ENCODE measurements at regions not wholly inside any gene's neighbourhood (a gene's known extent, or its start where the extent isn't known, plus 50 kb on each side); places are given as distances from the start of the nearest gene placed in this dataset.

DNA sequence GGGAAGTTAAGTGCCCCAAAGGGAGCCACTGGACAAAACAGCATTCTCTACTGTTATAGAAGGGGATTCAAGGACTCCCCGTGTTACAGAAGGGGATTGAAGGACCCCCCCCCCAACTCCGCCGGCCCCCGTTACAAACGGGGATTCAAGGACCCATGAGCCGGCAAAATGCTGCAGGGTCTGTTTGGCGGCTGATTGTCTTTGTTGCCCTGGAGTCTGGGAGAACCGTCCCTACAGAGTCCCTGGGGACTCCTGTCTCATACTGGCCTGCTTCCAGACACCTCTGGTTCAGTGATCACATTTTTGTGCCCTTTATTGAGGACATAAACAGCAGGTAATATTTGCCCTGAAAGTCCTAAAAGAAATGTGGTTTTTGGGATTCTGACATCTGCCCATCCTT is 96.4 kb downstream of the SYF2 start:
- TF ChIP-seq NFE2L2 (IDR thresholded peaks at IDR 0.05; ENCODE audit: low read depth, low read length) (no peak), MAFK (IDR thresholded peaks at IDR 0.05; ENCODE audit: low read depth, low read length) (no peak), CEBPB (IDR thresholded peaks at IDR 0.05; ENCODE audit: low read depth, low read length) (no peak), CHD1 (IDR thresholded peaks at IDR 0.05; ENCODE audit: low read depth, low read length) (no peak), SMC3 (IDR thresholded peaks at IDR 0.05; ENCODE audit: low read depth, low read length) (no peak), RFX5 (IDR thresholded peaks at IDR 0.05; ENCODE audit: low read depth, low read length) (no peak), RCOR1 (IDR thresholded peaks at IDR 0.05; ENCODE audit: insufficient replicate concordance, low read length) (no peak), FOS (IDR thresholded peaks at IDR 0.05; ENCODE audit: low read depth, low read length) (no peak), MXI1 (IDR thresholded peaks at IDR 0.05; ENCODE audit: borderline replicate concordance, low read depth, low read length) (no peak), RAD21 (IDR thresholded peaks at IDR 0.05; ENCODE audit: low read length) (no peak), MAZ (IDR thresholded peaks at IDR 0.05; ENCODE audit: borderline replicate concordance, low read depth, low read length) (no peak), BHLHE40 (IDR thresholded peaks at IDR 0.05; ENCODE audit: low read depth, low read length) (no peak), POLR2A (IDR thresholded peaks at IDR 0.05; ENCODE audit: low read depth, low read length) (no peak)
- TF ChIP-seq, protein P1, sequence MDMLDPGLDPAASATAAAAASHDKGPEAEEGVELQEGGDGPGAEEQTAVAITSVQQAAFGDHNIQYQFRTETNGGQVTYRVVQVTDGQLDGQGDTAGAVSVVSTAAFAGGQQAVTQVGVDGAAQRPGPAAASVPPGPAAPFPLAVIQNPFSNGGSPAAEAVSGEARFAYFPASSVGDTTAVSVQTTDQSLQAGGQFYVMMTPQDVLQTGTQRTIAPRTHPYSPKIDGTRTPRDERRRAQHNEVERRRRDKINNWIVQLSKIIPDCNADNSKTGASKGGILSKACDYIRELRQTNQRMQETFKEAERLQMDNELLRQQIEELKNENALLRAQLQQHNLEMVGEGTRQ (IDR thresholded peaks at IDR 0.05; ENCODE audit: low read depth, low read length) = no peak
- TF ChIP-seq, protein P2, sequence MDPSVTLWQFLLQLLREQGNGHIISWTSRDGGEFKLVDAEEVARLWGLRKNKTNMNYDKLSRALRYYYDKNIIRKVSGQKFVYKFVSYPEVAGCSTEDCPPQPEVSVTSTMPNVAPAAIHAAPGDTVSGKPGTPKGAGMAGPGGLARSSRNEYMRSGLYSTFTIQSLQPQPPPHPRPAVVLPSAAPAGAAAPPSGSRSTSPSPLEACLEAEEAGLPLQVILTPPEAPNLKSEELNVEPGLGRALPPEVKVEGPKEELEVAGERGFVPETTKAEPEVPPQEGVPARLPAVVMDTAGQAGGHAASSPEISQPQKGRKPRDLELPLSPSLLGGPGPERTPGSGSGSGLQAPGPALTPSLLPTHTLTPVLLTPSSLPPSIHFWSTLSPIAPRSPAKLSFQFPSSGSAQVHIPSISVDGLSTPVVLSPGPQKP (IDR thresholded peaks at IDR 0.05; ENCODE audit: borderline replicate concordance, low read depth, low read length) = no peak
- TF ChIP-seq, protein P3, sequence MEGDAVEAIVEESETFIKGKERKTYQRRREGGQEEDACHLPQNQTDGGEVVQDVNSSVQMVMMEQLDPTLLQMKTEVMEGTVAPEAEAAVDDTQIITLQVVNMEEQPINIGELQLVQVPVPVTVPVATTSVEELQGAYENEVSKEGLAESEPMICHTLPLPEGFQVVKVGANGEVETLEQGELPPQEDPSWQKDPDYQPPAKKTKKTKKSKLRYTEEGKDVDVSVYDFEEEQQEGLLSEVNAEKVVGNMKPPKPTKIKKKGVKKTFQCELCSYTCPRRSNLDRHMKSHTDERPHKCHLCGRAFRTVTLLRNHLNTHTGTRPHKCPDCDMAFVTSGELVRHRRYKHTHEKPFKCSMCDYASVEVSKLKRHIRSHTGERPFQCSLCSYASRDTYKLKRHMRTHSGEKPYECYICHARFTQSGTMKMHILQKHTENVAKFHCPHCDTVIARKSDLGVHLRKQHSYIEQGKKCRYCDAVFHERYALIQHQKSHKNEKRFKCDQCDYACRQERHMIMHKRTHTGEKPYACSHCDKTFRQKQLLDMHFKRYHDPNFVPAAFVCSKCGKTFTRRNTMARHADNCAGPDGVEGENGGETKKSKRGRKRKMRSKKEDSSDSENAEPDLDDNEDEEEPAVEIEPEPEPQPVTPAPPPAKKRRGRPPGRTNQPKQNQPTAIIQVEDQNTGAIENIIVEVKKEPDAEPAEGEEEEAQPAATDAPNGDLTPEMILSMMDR (conservative IDR thresholded peaks at IDR 0.05; ENCODE audit: low read depth, low read length) = no peak
- ChIA-PET POLR2A (ENCODE audit: unreplicated experiment) (no interaction called here), CTCF (no interaction called here)
- H2AK9ac ChIP-seq (replicated peaks; ENCODE audit: low read depth, low read length, poor library complexity) = no peak overlapping the region
- in situ Hi-C loops (cut with MboI; ENCODE audit: low sequenced_read_pairs) (no loop called here), dilution Hi-C loops (cut with HindIII; ENCODE audit: low sequenced_read_pairs, unreplicated experiment) (no loop called here), intact Hi-C loops (cut with micrococcal nuclease) (no loop called here)
- H3K23ac ChIP-seq (ENCODE audit: low read depth, low read length) = no peak overlapping the region
- H2AFZ ChIP-seq (replicated peaks; ENCODE audit: low read length, poor library complexity) = no peak overlapping the region
- no peak for ATAC-seq (ENCODE audit: low read depth)
- no peak overlapping the region for H3K56ac ChIP-seq (ENCODE audit: extremely low read depth, insufficient read depth, low read length)
- no peak overlapping the region for H3K4me2 ChIP-seq (ENCODE audit: low read depth, low read length)
- H3K79me1 ChIP-seq (ENCODE audit: low read depth in 1 of 2, low read length in 2 of 2) = no peaks in the 10 kb centered on the region
- H2AK5ac ChIP-seq (ENCODE audit: low read depth, low read length) = no peak overlapping the region
- no peak overlapping the region for H4K8ac ChIP-seq (ENCODE audit: low read depth in 2 of 2, low read length in 2 of 2)
- no TSS peak for BruUV-seq (replicated peaks)
- H4K5ac ChIP-seq (ENCODE audit: low read depth, low read length) = no peak overlapping the region
- no peak overlapping the region for H2BK15ac ChIP-seq (ENCODE audit: low read depth, low read length)
- no peak overlapping the region for H3K27ac ChIP-seq (ENCODE audit: insufficient read depth, low read length)
- no peaks in the 10 kb centered on the region for H3K4me1 ChIP-seq (ENCODE audit: control insufficient read depth, insufficient read depth, low read length)
- H3K9ac ChIP-seq (ENCODE audit: low read depth, low read length) = no peak overlapping the region
- H3K4ac ChIP-seq (ENCODE audit: low read depth, low read length) = no peak overlapping the region
- H4K91ac ChIP-seq (ENCODE audit: insufficient read depth, low read depth, low read length) = no peak overlapping the region
- H3K18ac ChIP-seq (ENCODE audit: low read depth, low read length) = no peak overlapping the region
- peaks cover 5% of the 10 kb centered on the region for H3K9me3 ChIP-seq (ENCODE audit: control insufficient read depth, insufficient read depth, low read length)
- no peaks in the 10 kb centered on the region for H4K20me1 ChIP-seq (ENCODE audit: insufficient read depth, low read length)
- no peak overlapping the region for H3K14ac ChIP-seq (replicated peaks; ENCODE audit: low read depth, low read length)
- H3K9me1 ChIP-seq (ENCODE audit: insufficient read depth, low read length) = no peaks in the 10 kb centered on the region
- WGBS, 2 experiments (ENCODE audit: extremely low coverage in 2 of 2, insufficient read length in 1 of 2) = no CpG with 5 or more reads among the region's 8 CpGs
- peaks cover 78% of the 10 kb centered on the region for H3K27me3 ChIP-seq (ENCODE audit: control insufficient read depth, insufficient read depth, low read length)
- H3K4me3 ChIP-seq (ENCODE audit: insufficient read depth, low read depth, low read length) = no peak overlapping the region
- no peak overlapping the region for H2BK120ac ChIP-seq (ENCODE audit: low read depth, low read length)
- H2BK5ac ChIP-seq (ENCODE audit: low read depth, low read length, poor library complexity, severe bottlenecking) = no peak overlapping the region
- H3K36me3 ChIP-seq (ENCODE audit: control insufficient read depth, insufficient read depth, low read length) = no peaks in the 10 kb centered on the region
- no peak overlapping the region for H2BK20ac ChIP-seq (ENCODE audit: low read depth, low read length)
- no peak for DNase-seq

All from IMR-90 (cell line).